CD4-positive, CD25-positive, alpha-beta regulatory T cell (primary cell): ENCODE measurements at regions not wholly inside any gene's neighbourhood (a gene's known extent, or its start where the extent isn't known, plus 50 kb on each side); places are given as distances from the start of the nearest gene placed in this dataset.
"Not testable (repeated sequence)": the region's sequence is repeated elsewhere in the genome, so short reads cannot be mapped to it uniquely, and the experiment has no call there.

ENCODE experiments used
- ATAC-seq, 2 donors: fragments of 150-1000 bp; cut with Tn5 transposase; one replicate each; pipeline ENCODE4 v1.10.0; 2021; ENCODE audit warnings: low read depth in 2 of 2, moderate number of reproducible peaks in 2 of 2, moderate library complexity in 1 of 2
- DNase-seq, 3 donors: peaks; one replicate each; pipeline versions ENCODE4 v3.0.0 to v3.0.0-alpha.2; 2012 to 2022; ENCODE audit warnings: mixed read lengths in 1 of 3
- H3K27ac ChIP-seq: one replicate; pipeline ENCODE4 v1.7.0; 2013; ENCODE audit warnings: mild to moderate bottlenecking, low read length; ENCODE audit not compliant: insufficient read depth, poor library complexity, severe bottlenecking
- H3K27me3 ChIP-seq: one replicate; pipeline ENCODE4 v1.7.0; 2013; ENCODE audit warnings: low read length; ENCODE audit not compliant: control insufficient read depth, insufficient read depth
- H3K36me3 ChIP-seq: one replicate; pipeline ENCODE4 v1.7.0; 2013; ENCODE audit warnings: mild to moderate bottlenecking, low read length, moderate library complexity; ENCODE audit not compliant: control insufficient read depth, insufficient read depth
- H3K4me1 ChIP-seq: 2 replicates; pipeline ENCODE4 v1.7.0; 2013; ENCODE audit warnings: mild to moderate bottlenecking, low read length; ENCODE audit not compliant: insufficient read depth, control insufficient read depth, poor library complexity, severe bottlenecking
- H3K4me3 ChIP-seq: one replicate; pipeline ENCODE4 v1.7.0; 2013; ENCODE audit warnings: low read depth, mild to moderate bottlenecking, low read length, moderate library complexity
- H3K9me3 ChIP-seq, 2 experiments: 1 replicate in 1 of 2; 2 replicates in 1 of 2; pipeline ENCODE4 v1.7.0; 2013; ENCODE audit warnings: low read length in 2 of 2, mild to moderate bottlenecking in 1 of 2, moderate library complexity in 1 of 2; ENCODE audit not compliant: control insufficient read depth in 2 of 2
- H3K27ac Mint-ChIP-seq, 3 donors: one replicate each; pipeline ENCODE4 v1.8.0; 2020 to 2022; ENCODE audit warnings: mild to moderate bottlenecking in 3 of 3, mixed read lengths in 3 of 3, moderate library complexity in 2 of 3
- H3K27me3 Mint-ChIP-seq: one replicate; pipeline ENCODE4 v1.8.0; 2022; ENCODE audit warnings: mild to moderate bottlenecking, mixed read lengths
- H3K36me3 Mint-ChIP-seq: one replicate; pipeline ENCODE4 v1.8.0; 2020; ENCODE audit warnings: mixed read lengths
- H3K4me1 Mint-ChIP-seq, 4 donors: one replicate each; pipeline ENCODE4 v1.8.0; 2020 to 2022; ENCODE audit warnings: mixed read lengths in 4 of 4, mild to moderate bottlenecking in 1 of 4
- H3K4me3 Mint-ChIP-seq, 4 donors: one replicate each; pipeline ENCODE4 v1.8.0; 2020 to 2022; ENCODE audit warnings: mild to moderate bottlenecking in 4 of 4, mixed read lengths in 4 of 4, moderate library complexity in 3 of 4
- H3K9me3 Mint-ChIP-seq, 7 donors: one replicate each; pipeline ENCODE4 v1.8.0; 2020 to 2022; ENCODE audit warnings: mixed read lengths in 7 of 7, mild to moderate bottlenecking in 3 of 7, moderate library complexity in 2 of 7

- H3K9me3 ChIP-seq, H3K36me3 ChIP-seq, ATAC-seq, H3K4me3 ChIP-seq, H3K4me1 ChIP-seq, H3K4me3 Mint-ChIP-seq, H3K27me3 ChIP-seq, H3K27ac ChIP-seq, H3K9me3 Mint-ChIP-seq, H3K4me1 Mint-ChIP-seq, DNase-seq, H3K27me3 Mint-ChIP-seq, H3K27ac Mint-ChIP-seq: not testable (repeated sequence)
- peaks cover 17% of the 10 kb centered on the region for H3K36me3 Mint-ChIP-seq
These were observed 63.8 kb downstream of the CLEC18A start for GRCh38 chr16:70014915-70015314.

- not testable (repeated sequence) for H3K4me1 ChIP-seq, H3K4me1 Mint-ChIP-seq, H3K9me3 ChIP-seq, H3K27ac Mint-ChIP-seq, DNase-seq, H3K4me3 ChIP-seq, H3K4me3 Mint-ChIP-seq, ATAC-seq, H3K27me3 Mint-ChIP-seq, H3K27me3 ChIP-seq, H3K27ac ChIP-seq, H3K9me3 Mint-ChIP-seq
- H3K36me3 ChIP-seq = peaks cover 12% of the 10 kb centered on the region
- peaks cover 27% of the 10 kb centered on the region for H3K36me3 Mint-ChIP-seq
These were observed 65.6 kb downstream of the CLEC18A start for GRCh38 chr16:70016751-70017150.

DNA sequence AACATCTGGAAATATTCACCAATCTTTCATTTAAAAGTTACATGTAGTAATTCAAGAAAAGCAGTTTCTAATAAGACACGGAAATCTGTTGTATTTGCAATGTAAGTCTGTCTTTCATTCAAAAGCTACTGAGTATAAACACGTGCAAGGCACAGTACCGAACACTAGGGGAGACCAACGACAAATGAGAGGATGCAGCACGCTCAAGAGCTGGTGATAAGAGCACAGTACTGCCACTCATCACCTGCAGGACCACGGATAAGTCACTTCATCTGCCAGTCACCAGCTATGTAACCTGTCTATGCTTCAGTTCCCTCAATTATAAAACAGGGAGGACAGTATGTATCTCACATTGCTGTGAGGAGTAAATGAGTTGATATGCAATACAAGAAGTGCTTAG, 67.1 kb downstream of the CLEC18A start:
- Histone ChIP-seq H3K27me3 (no peaks in the 10 kb centered on the region), H3K9me3 (no peaks in the 10 kb centered on the region), H3K27ac (no peak overlapping the region), H3K4me1 (no peaks in the 10 kb centered on the region), H3K4me3 (no peak overlapping the region), H3K36me3 (peaks cover 12% of the 10 kb centered on the region)
- H3K36me3 Mint-ChIP-seq = peaks cover 29% of the 10 kb centered on the region
- ATAC-seq = peak; percentile 91 to 98
- H3K4me3 Mint-ChIP-seq = no peak overlapping the region
- peak; percentile 8 to 81 (median 67) for DNase-seq
- H3K27ac Mint-ChIP-seq = peak overlapping the region in 1 of 3 donors; percentile 71
- H3K27me3 Mint-ChIP-seq = no peaks in the 10 kb centered on the region
- H3K4me1 Mint-ChIP-seq = peaks cover 0 to 10% (median 0%) of the 10 kb centered on the region in 4 donors
- H3K9me3 Mint-ChIP-seq = no peaks in the 10 kb centered on the region

DNA sequence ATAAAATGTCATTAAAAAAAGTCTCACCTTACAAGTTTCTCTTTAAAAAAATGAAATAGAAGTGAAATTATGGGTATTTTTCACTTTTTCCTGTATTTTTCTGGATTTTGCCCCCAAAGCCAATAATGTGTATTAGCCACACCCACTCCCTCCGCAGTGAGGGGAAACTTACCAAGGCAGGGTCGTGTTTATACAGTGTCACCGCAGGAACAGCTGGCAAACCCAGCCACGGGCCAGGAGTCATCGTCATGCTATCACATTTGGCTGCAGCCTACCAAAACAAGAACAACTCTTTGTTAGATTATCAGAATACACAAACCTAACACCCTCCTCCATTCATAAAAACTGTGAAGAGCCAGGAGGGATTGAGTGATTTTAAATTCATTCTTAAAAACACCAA, 72.1 kb downstream of the CLEC18A start:
- H3K4me3 Mint-ChIP-seq, DNase-seq, H3K27me3 ChIP-seq, H3K36me3 ChIP-seq, H3K4me3 ChIP-seq, H3K9me3 Mint-ChIP-seq, H3K27ac ChIP-seq, H3K9me3 ChIP-seq, ATAC-seq, H3K27me3 Mint-ChIP-seq: not testable (repeated sequence)
- peak overlapping the region in 1 of 3 donors; percentile 31 for H3K27ac Mint-ChIP-seq
- peaks cover 11% of the 10 kb centered on the region for H3K4me1 ChIP-seq
- H3K4me1 Mint-ChIP-seq = peaks cover 6 to 20% (median 12%) of the 10 kb centered on the region in 4 donors
- H3K36me3 Mint-ChIP-seq = peaks cover 26% of the 10 kb centered on the region

DNA sequence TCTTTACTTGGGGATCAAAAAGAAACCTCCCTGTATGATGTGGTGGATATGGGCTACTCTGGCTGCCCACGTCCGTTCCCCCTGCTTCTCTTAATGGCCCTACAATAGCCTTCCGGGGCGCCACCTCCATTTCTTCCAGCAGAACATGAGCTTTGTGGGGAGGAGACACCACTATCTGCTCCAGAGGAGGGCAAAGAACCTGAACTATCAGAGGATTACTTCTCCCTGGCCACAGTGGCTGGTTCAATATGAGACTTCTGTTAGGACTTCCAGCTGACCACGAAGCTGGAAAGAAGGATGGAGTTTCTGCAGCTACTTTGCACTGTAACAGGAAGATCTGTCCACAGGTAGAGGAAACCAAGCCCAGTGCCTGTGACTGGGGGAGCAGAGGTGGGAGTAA, 72.8 kb downstream of the CLEC18A start:
- not testable (repeated sequence) for H3K27me3 ChIP-seq, H3K4me3 ChIP-seq, H3K4me3 Mint-ChIP-seq, ATAC-seq, H3K27ac ChIP-seq, H3K27me3 Mint-ChIP-seq, H3K9me3 ChIP-seq, H3K36me3 ChIP-seq, H3K9me3 Mint-ChIP-seq, DNase-seq
- H3K27ac Mint-ChIP-seq = peak overlapping the region in 2 of 3 donors; percentile 38 to 55
- H3K36me3 Mint-ChIP-seq = peaks cover 22% of the 10 kb centered on the region
- H3K4me1 ChIP-seq = peaks cover 11% of the 10 kb centered on the region
- peaks cover 5 to 21% (median 9%) of the 10 kb centered on the region in 4 donors for H3K4me1 Mint-ChIP-seq

DNA sequence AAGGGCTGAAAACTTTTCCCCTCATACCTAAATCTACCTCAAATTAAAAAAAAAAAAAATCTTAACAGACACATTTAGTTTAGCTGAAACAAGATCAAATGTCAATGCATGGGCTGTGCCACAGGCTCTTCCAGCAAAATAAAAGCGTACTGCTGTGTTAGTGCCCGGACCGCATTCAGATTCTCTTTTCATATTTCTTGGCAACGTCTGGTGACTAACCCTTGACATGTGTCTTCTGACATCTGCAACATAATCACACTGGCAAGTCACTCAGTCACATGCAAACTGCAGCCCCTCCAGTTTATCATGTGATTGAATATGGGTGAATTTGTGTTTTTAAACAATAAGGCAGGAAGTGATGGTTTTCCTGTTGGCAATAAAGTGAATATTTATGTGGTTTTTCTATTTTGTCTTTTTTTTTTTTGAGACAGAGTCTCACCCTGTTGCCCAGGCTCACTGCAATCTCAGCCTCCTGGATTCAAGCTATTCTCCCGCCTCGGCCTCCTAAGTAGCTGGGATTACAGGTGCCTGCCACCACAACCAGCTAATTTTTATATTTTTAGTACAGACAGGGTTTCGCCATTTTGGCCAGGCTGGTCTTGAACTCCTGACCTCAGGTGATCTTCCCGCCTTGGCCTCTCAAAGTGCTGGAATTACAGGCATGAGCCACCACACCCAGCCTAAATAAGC, 75.2 kb downstream of the CLEC18A start:
- DNase-seq (peak; percentile 45 to 70 (median 67)), ATAC-seq (peak; percentile 96 to 98)
- Mint-ChIP-seq H3K27ac (peak overlapping the region; percentile 56 to 96 (median 92)), H3K4me3 (peak overlapping the region; percentile 12 to 85 (median 70)), H3K4me1 (peaks cover 5 to 21% (median 9%) of the 10 kb centered on the region in 4 donors), H3K36me3 (peaks cover 26% of the 10 kb centered on the region)
- H3K4me3 ChIP-seq, H3K27me3 ChIP-seq, H3K27me3 Mint-ChIP-seq, H3K36me3 ChIP-seq, H3K9me3 Mint-ChIP-seq, H3K9me3 ChIP-seq, H3K27ac ChIP-seq: not testable (repeated sequence)
- peaks cover 11% of the 10 kb centered on the region for H3K4me1 ChIP-seq

DNA sequence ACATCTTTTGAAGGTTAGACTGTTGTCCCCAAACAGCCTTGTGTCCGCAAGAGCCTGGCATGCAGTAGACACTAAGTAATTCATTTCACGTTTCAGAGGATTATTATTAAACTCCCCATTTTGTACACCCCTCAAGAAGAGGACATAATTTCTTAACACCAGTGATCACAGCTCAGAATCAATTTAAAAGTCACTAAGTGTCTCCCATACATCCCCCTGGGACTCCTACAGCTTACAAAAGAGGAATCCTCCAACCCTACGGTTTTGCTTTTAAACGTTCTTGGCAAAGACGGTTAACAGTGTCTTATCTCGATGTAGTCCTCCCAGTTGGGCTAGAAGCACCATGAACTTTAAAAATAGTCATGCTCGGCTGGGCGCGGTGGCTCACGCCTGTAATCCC, 81.2 kb upstream of the PDPR start:
- not testable (repeated sequence) for H3K4me1 ChIP-seq, H3K27me3 ChIP-seq, H3K9me3 Mint-ChIP-seq, DNase-seq, H3K9me3 ChIP-seq, H3K27me3 Mint-ChIP-seq, H3K4me3 ChIP-seq, ATAC-seq, H3K27ac Mint-ChIP-seq, H3K4me1 Mint-ChIP-seq, H3K27ac ChIP-seq, H3K4me3 Mint-ChIP-seq
- peaks cover 12% of the 10 kb centered on the region for H3K36me3 ChIP-seq
- H3K36me3 Mint-ChIP-seq = peaks cover 30% of the 10 kb centered on the region

DNA sequence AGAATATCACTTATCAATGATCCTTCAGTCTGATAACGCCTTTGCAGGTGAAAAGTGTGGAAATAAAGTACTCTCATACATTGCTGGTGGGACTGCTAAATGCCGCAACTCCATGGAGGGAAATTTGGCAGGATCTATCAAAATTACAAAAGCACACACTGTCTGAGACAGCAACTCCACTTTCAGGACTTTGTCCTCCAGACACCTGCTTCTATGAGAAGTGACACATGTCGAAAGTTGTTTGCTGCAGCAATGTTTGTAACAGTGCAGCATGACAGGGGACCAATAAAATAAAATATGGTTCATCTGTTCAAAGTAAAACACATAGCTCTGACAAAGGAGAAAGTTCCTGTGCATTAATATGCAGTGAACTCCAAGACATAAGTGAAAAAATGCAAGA, 76.2 kb upstream of the PDPR start:
- not testable (repeated sequence) for H3K27me3 ChIP-seq, H3K4me1 Mint-ChIP-seq
- peaks cover 17% of the 10 kb centered on the region for H3K36me3 Mint-ChIP-seq

More for the DNA sequence above, 76.2 kb upstream of the PDPR start:
- not testable (repeated sequence) for H3K4me3 Mint-ChIP-seq, H3K27ac ChIP-seq, H3K27me3 Mint-ChIP-seq, H3K4me3 ChIP-seq, H3K9me3 ChIP-seq, H3K4me1 ChIP-seq, ATAC-seq, H3K27ac Mint-ChIP-seq, DNase-seq, H3K9me3 Mint-ChIP-seq
- peaks cover 15% of the 10 kb centered on the region for H3K36me3 ChIP-seq
